DND-41 (cell line): ENCODE measurements at regions not wholly inside any gene's neighbourhood (a gene's known extent, or its start where the extent isn't known, plus 50 kb on each side); places are given as distances from the start of the nearest gene placed in this dataset.
"Not testable (repeated sequence)": the region's sequence is repeated elsewhere in the genome, so short reads cannot be mapped to it uniquely, and the experiment has no call there.

Source experiments
- ATAC-seq: fragments of 200-7000 bp; cut with Tn5 transposase; 3 replicates; pipeline ENCODE4 v1.9.1; 2021; ENCODE audit warnings: low read depth; ENCODE audit not compliant: insufficient read depth
- DNase-seq: peaks from one replicate; pipeline ENCODE4 v3.0.0-alpha.2; 2020
- H2AFZ ChIP-seq: 2 replicates; pipeline ENCODE4 v1.6.0; 2012; ENCODE audit warnings: low read depth, low read length
- H3K27ac ChIP-seq: 2 replicates; pipeline ENCODE4 v1.5.1; 2012; ENCODE audit warnings: low read length, inconsistent platforms
- H3K27me3 ChIP-seq: fragments of 200-600 bp; sonication (generic); 2 replicates; pipeline ENCODE4 v1.6.0; 2012; ENCODE audit warnings: low read length, mild to moderate bottlenecking, inconsistent platforms; ENCODE audit not compliant: insufficient read depth, poor library complexity
- H3K36me3 ChIP-seq: 2 replicates; pipeline ENCODE4 v1.5.1; 2012; ENCODE audit warnings: low read length, inconsistent platforms; ENCODE audit not compliant: insufficient read depth
- H3K4me1 ChIP-seq: 2 replicates; pipeline ENCODE4 v1.5.1; 2012; ENCODE audit warnings: mild to moderate bottlenecking, low read length; ENCODE audit not compliant: insufficient read depth
- H3K4me2 ChIP-seq: 2 replicates; pipeline ENCODE4 v1.6.0; 2012; ENCODE audit warnings: mild to moderate bottlenecking, moderate library complexity, low read length, inconsistent platforms; ENCODE audit not compliant: insufficient read depth
- H3K4me3 ChIP-seq, 2 experiments: fragments of 200-600 bp in 1 of 2; shearing (Covaris generic) in 1 of 2; 2 replicates each; pipeline ENCODE4 v1.5.1; 2012 to 2016; ENCODE audit warnings: inconsistent platforms in 2 of 2, low read length in 2 of 2, mild to moderate bottlenecking in 2 of 2, low read depth in 1 of 2, moderate library complexity in 1 of 2
- H3K79me2 ChIP-seq: 2 replicates; pipeline ENCODE4 v1.6.0; 2012; ENCODE audit warnings: low read length, inconsistent platforms; ENCODE audit not compliant: insufficient read depth
- H3K9ac ChIP-seq: 2 replicates; pipeline ENCODE4 v1.6.0; 2012; ENCODE audit warnings: low read depth, mild to moderate bottlenecking, inconsistent platforms, low read length, moderate library complexity
- H3K9me3 ChIP-seq: 2 replicates; pipeline ENCODE4 v1.5.1; 2012; ENCODE audit warnings: low read length, moderate library complexity, mild to moderate bottlenecking, inconsistent platforms; ENCODE audit not compliant: insufficient read depth, severe bottlenecking
- H4K20me1 ChIP-seq: 2 replicates; pipeline ENCODE4 v1.6.0; 2012; ENCODE audit warnings: low read length; ENCODE audit not compliant: insufficient read depth

DNA sequence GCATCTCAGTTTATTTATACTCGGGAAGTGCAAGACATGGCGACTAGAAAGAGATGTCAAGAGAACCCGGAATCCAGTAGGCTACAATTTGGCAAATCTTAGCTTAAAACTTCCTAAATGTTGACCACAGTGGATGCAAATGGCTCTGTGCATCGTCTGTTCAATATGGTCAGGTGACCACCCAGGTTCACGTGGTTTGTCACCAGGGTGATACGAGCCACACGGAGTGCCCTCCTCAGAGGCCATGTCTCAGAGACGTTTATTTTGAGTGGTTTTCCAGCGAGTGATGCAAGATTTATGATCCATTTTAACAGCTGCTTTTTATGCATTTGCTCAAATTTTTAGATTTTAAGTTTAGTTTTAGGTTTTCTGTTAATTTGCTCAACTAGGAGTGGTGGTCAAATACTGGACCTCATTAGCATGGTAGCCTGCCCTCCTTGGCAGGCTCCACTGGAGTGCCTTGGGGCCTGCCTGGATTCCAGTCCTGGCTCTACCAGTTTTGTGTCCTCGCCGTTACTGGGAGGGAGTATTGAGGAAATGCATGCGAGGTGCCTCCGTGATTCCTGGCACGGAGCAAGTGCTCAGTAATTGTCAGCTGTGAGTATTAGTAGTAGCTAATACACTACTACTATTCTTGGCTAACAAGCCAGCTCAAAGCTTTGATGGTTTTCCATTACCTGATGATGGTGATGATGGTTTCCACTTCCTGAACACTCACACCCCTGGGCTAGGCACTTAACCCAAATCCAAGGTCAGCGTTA is 53.9 kb upstream of the APOD start:
- H4K20me1 ChIP-seq, DNase-seq, H2AFZ ChIP-seq, H3K9me3 ChIP-seq, H3K36me3 ChIP-seq, H3K4me3 ChIP-seq, H3K4me2 ChIP-seq, H3K27ac ChIP-seq, H3K27me3 ChIP-seq, H3K4me1 ChIP-seq, ATAC-seq, H3K9ac ChIP-seq, H3K79me2 ChIP-seq: not testable (repeated sequence)

DNA sequence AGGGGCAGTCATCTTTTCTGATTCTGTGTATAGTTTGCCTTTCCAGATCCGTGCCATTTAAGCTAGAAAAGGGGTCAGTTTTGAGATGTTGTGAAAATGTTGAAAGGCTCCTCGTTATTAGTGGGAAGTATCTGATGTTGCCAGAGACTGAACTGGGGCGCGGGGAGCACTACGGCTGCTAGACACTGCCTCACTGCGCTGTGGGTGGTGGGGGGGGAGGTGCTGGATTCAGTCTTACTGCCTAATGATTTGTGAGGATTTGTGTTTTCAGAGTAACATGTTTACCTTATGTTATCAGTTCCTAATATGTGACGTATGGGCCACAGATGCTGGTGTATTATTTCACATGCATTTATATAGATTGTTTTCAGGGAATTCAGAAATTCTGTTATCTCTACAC is 53.3 kb upstream of the APOD start:
- H4K20me1 ChIP-seq, H3K27ac ChIP-seq, H3K4me1 ChIP-seq, H3K27me3 ChIP-seq, H3K9ac ChIP-seq, DNase-seq, H3K4me2 ChIP-seq, H3K4me3 ChIP-seq, H3K9me3 ChIP-seq, H3K36me3 ChIP-seq, ATAC-seq, H3K79me2 ChIP-seq, H2AFZ ChIP-seq: not testable (repeated sequence)

DNA sequence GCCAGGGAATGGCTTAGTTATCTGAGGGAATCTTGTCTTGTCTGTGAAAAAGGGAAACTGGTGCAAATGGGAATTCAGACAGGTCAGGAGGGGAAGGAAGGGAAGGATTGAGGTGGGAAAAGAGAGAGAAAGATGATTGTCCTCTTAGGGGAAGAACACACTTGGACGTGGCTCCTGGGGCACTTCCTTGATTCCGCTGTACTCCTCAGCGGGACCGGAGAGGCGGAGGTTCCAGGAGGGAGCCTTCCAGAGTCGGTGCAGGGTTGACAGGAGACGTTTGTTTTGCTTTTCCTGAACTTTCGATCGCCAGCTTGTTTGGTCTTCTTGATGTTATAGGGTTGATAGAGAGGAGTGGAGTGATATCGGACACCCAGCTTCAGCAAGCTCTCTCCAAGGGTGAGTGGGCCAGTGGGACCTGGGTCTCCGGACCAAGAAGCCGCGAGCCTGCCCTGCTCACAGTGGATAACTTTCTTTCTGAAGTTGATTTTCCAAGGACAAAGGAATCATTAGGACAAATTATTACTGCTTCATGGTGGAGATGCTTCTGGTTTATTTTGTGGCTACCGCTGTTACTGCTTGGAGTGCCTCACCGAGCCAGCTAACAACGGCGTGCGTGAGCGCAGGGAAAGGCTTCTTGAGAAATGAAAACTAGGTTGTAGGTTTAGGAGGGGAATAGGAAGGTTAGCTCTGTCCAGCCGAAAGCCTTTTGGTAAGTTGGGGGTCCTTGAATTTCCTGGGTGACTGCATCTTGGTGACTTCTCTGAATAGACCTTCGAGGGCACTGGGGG is 52.4 kb upstream of the APOD start:
- not testable (repeated sequence) for H3K27ac ChIP-seq, H4K20me1 ChIP-seq, H3K9ac ChIP-seq, H3K4me1 ChIP-seq, DNase-seq, H3K36me3 ChIP-seq, H3K9me3 ChIP-seq, H3K27me3 ChIP-seq, H3K79me2 ChIP-seq, ATAC-seq, H3K4me3 ChIP-seq, H2AFZ ChIP-seq
- peak overlapping the region; percentile 42 for H3K4me2 ChIP-seq

DNA sequence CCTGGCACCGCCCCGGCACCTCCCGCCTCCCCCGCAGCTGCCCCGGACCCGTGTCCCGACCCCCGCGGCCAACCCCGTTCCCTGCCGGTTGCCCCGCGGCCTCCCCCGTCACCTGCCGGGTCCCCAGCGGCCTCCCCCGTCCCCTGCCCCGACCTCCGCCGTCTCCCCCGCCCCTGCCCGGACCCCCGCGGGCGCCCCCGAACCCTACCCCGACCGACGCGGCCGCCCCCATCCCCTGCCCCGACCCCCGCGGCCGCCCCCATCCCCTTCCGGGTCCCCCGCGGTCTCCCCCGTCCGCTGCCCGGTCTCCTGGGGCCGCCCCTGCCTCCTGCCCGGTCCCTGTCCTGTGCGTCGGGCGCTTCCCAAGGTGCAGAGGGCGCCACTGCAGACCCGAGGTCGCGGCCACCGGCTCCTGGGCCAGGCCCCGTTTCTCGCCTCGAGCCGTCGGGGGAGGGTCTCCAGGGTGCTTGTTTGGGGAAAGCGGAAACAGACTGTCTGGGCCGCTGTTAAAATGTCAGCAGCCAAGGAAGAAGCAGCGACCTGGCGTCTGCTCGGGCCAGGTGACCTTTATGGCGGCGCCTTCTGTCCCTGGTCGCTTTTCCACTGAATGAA is 51.6 kb upstream of the APOD start:
- not testable (repeated sequence) for H3K4me1 ChIP-seq, H3K36me3 ChIP-seq, H3K27ac ChIP-seq, H3K9ac ChIP-seq, DNase-seq, H2AFZ ChIP-seq, H3K4me3 ChIP-seq, H3K79me2 ChIP-seq, H3K27me3 ChIP-seq, H3K9me3 ChIP-seq, H4K20me1 ChIP-seq
- ATAC-seq = peak; percentile 8; the same call in 1 of the 3 replicates
- H3K4me2 ChIP-seq = peak overlapping the region; percentile 42; the same call in 1 of the 2 replicates

DNA sequence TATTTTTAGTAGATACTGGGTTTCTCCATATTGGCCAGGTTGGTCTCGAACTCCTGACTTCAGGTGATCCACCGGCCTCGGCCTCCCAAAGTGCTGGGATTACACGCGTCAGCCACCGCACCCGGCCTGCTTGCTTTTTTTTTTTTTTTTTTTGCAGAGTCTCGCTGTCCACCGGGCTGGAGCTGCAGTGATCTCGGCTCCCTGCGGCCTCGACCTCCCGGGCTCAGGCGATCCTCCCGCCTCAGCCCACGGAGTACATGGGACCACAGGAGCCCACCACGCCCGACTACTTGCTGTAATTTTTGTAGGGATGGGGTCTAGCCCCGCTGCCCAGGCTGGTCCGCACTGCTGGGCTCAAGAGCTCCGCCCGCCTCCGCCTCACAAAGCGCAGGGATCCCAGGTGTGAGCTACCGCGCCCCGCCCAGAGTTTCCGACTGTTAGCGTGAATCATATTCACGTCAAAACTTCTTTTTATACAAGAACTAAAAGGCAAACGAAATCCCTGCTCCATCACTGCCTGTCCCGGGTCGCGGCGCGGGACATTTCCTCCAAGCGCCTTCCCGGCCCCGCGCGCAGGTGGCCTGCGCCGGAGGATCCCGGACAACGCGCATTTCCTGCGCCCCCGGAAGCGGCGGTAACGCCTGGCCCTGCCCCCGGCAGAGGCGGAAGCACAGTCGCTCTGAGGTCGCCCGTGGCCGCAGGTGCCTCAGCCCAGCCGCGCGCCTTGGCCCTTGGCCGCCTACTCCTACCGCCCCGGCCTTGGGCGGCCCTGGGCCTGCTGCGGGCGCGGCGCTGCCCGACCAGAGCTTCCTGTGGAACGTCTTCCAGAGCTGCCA is 50.9 kb upstream of the APOD start:
- not testable (repeated sequence) for H3K36me3 ChIP-seq, H3K9ac ChIP-seq, H3K4me1 ChIP-seq, DNase-seq, H3K27me3 ChIP-seq, H3K27ac ChIP-seq, H3K79me2 ChIP-seq, H3K9me3 ChIP-seq, H4K20me1 ChIP-seq, H2AFZ ChIP-seq
- H3K4me2 ChIP-seq = peak overlapping the region; percentile 48; the same call in 1 of the 2 replicates
- peak; percentile 96 for ATAC-seq
- H3K4me3 ChIP-seq = peak overlapping the region in 1 of 2 experiments; percentile 54; a peak in 3 of 4 replicates
